Panc1 (cell line): ENCODE measurements at regions not wholly inside any gene's neighbourhood (a gene's known extent, or its start where the extent isn't known, plus 50 kb on each side); places are given as distances from the start of the nearest gene placed in this dataset. TPM values are rescaled to one million over a fixed set of nuclear protein-coding genes. Genes with fewer than 3 reads are reported as not detected.

Experiments
- ATAC-seq: fragments of 200-7000 bp; cut with Tn5 transposase; 2 replicates; pipeline ENCODE4 v1.9.1; 2020; ENCODE audit warnings: mild to moderate bottlenecking, moderate library complexity
- BruUV-seq: library from RNA; stranded (reverse); fragments of 400-500 nt; replicated peaks from 2 replicates; lab custom pipeline; 2021; lab: Mats Ljungman, UMichigan
- CTCF ChIA-PET: fragments of 300-600 bp; sonication (Branson Sonifier 250); formaldehyde crosslinking; loops from one replicate; lab custom pipeline; 2022; ENCODE audit warnings: antibody characterized with exemption; lab: Charles Lee
- POLR2A ChIA-PET: fragments of 300-600 bp; sonication (Branson Sonifier 250); formaldehyde crosslinking; loops from one replicate; lab custom pipeline; 2022; ENCODE audit warnings: antibody characterized with exemption; lab: Charles Lee
- DNase-seq: peaks from one replicate; pipeline ENCODE4 v3.0.0-alpha.2; 2010; ENCODE audit warnings: low read depth, low spot score
- H3K27ac ChIP-seq: 2 replicates; pipeline ENCODE4 v1.5.1; 2011; ENCODE audit warnings: mild to moderate bottlenecking, low read length, inconsistent platforms
- H3K27me3 ChIP-seq: fragments of 200-500 bp; sonication (Bioruptor generic); 2 replicates; pipeline ENCODE4 v1.6.0; 2014; ENCODE audit warnings: low read length, inconsistent platforms; ENCODE audit not compliant: control insufficient read depth, insufficient read depth
- H3K36me3 ChIP-seq: fragments of 200-500 bp; sonication (Bioruptor generic); 2 replicates; pipeline ENCODE4 v1.5.1; 2014; ENCODE audit warnings: inconsistent platforms, mild to moderate bottlenecking, low read length, moderate library complexity; ENCODE audit not compliant: control insufficient read depth, insufficient read depth
- H3K4me1 ChIP-seq: 2 replicates; pipeline ENCODE4 v1.5.1; 2011; ENCODE audit warnings: inconsistent platforms, mild to moderate bottlenecking, low read length, moderate library complexity; ENCODE audit not compliant: control insufficient read depth, insufficient read depth
- H3K4me3 ChIP-seq, 2 experiments: 2 replicates each; pipeline ENCODE4 v1.5.1; 2011 to 2012; ENCODE audit warnings: low read depth in 2 of 2, low read length in 2 of 2, mild to moderate bottlenecking in 2 of 2, inconsistent platforms in 1 of 2, moderate library complexity in 1 of 2
- H3K9me3 ChIP-seq: fragments of 200-500 bp; sonication (Bioruptor generic); 2 replicates; pipeline ENCODE4 v1.5.1; 2014; ENCODE audit warnings: low read depth, mild to moderate bottlenecking, inconsistent platforms, low read length, moderate library complexity; ENCODE audit not compliant: control insufficient read depth, insufficient read depth
- CTCF ChIP-seq: fragments of 450-650 bp; IDR thresholded peaks from 2 replicates; pipeline ENCODE4 v1.5.1; 2017; ENCODE audit warnings: mild to moderate bottlenecking
- POLR2AphosphoS5 ChIP-seq: IDR thresholded peaks from 2 replicates; pipeline ENCODE4 v1.6.1; 2012; ENCODE audit warnings: mild to moderate bottlenecking, low read depth, low read length, moderate library complexity
- REST ChIP-seq, 2 experiments: IDR thresholded peaks; 2 replicates each; pipeline ENCODE4 v1.6.1; 2011 to 2012; ENCODE audit warnings: low read depth in 2 of 2, control low read depth in 1 of 2, low read length in 1 of 2, mild to moderate bottlenecking in 1 of 2, moderate library complexity in 1 of 2; ENCODE audit not compliant: insufficient read depth in 1 of 2
- SIN3A ChIP-seq: IDR thresholded peaks from 2 replicates; pipeline ENCODE4 v1.6.1; 2012; ENCODE audit warnings: low read depth, mild to moderate bottlenecking, low read length, moderate library complexity, borderline replicate concordance; ENCODE audit not compliant: insufficient read depth
- TCF7L2 ChIP-seq: IDR thresholded peaks from 2 replicates; pipeline ENCODE4 v1.6.1; 2011; ENCODE audit warnings: mild to moderate bottlenecking, low read depth, low read length, inconsistent platforms
- in situ Hi-C: cut with HindIII; loops from 2 replicates; pipeline ENCODE4 v1.10.0; 2016; ENCODE audit warnings: low sequenced_read_pairs, low pct_unique_long_range_greater_than_20kb
- intact Hi-C: fragments of 100-400 bp; cut with micrococcal nuclease; formaldehyde crosslinking; loops from one replicate; pipeline ENCODE4 v1.10.0; 2022; ENCODE audit not compliant: unreplicated experiment
- microRNA-seq: library from miRNA; unstranded; fragments of <30 nt; microRNA quantifications from one replicate; pipeline ENCODE4 v1.1.0, GENCODE V29; 2020; ENCODE audit not compliant: unreplicated experiment

GRCh38 chr6:132003516-132004178 is 52.5 kb upstream of the CCN2 start:
- Histone ChIP-seq H3K27ac (no peak overlapping the region), H3K9me3 (no peaks in the 10 kb centered on the region; the same call in 1 of the 2 replicates), H3K27me3 (no peaks in the 10 kb centered on the region), H3K4me3 (no peak overlapping the region), H3K4me1 (no peaks in the 10 kb centered on the region), H3K36me3 (no peaks in the 10 kb centered on the region)
- TF ChIP-seq SIN3A (no peak), POLR2AphosphoS5 (no peak), CTCF (no peak), TCF7L2 (no peak), REST (IDR thresholded peaks at IDR 0.05; ENCODE audit: insufficient read depth in 1 of 2, low read depth in 2 of 2, low read length in 1 of 2) (no peak)
- ChIA-PET CTCF (no interaction called here), POLR2A (no interaction called here)
- BruUV-seq, result no TSS peak
- intact Hi-C loops (no loop called here), in situ Hi-C loops (no loop called here)
- ATAC-seq (no peak), DNase-seq (no peak)

Small RNA genes in the stretch of these regions (microRNA-seq; reads per million reads assigned to microRNA genes)
- gene MIR548AJ1, result not detected
